Peyer's patch (tissue), 4 donors: ENCODE measurements at regions not wholly inside any gene's neighbourhood (a gene's known extent, or its start where the extent isn't known, plus 50 kb on each side); places are given as distances from the start of the nearest gene placed in this dataset.

ENCODE experiments used
- CTCF ChIP-seq, 6 experiments: fragments of 450-650 bp in 4 of 6; fragments of 200-600 bp in 2 of 6; sonication (generic) in 1 of 6; IDR thresholded peaks; one replicate each; pipeline ENCODE4 v1.5.1; 2017 to 2019; ENCODE audit warnings: antibody characterized with exemption in 6 of 6, mild to moderate bottlenecking in 3 of 6, moderate library complexity in 1 of 6
- POLR2A ChIP-seq, 2 donors: fragments of 450-650 bp; IDR thresholded peaks; one replicate each; pipeline ENCODE4 v1.5.1; 2017; ENCODE audit warnings: antibody characterized with exemption in 2 of 2, mild to moderate bottlenecking in 2 of 2, moderate library complexity in 2 of 2

GRCh38 chr1:244311784-244312532 lies 139.8 kb downstream of the ADSS2 start:
- no peak for TF ChIP-seq CTCF (IDR thresholded peaks at IDR 0.05)
- no peak for TF ChIP-seq POLR2A (IDR thresholded peaks at IDR 0.05)
